NCI-H510A treated with DMSO at 0.1 percent for 48 hours (cell line): ENCODE measurements at regions not wholly inside any gene's neighbourhood (a gene's known extent, or its start where the extent isn't known, plus 50 kb on each side); places are given as distances from the start of the nearest gene placed in this dataset.
"Not testable (repeated sequence)": the region's sequence is repeated elsewhere in the genome, so short reads cannot be mapped to it uniquely, and the experiment has no call there.

ENCODE experiments used
- DNase-seq: peaks from one replicate; lab custom pipeline; 2025; lab: John Stamatoyannopoulos, UW

- DNase-seq = not testable (repeated sequence)
Observed at GRCh38 chr1:149278156-149278555, 174.8 kb upstream of the NBPF9 start.

DNA sequence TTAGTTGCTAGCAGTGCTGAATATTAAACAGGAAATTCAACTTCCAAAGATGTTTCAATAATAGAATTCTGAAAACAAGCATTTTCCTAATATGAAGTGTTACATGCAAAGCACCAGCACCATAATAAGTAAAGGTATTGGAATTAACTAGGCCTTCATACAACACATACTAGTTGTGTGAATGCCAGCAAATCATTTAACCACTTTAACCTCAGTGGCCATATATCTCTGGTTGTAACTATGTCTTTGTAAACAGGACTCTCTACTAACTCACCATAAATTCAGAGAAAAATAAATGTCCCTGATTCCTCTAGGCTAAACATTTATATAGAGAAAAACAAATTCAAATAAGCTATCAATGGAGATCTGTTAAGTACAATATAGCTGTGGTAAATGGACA, 175.7 kb upstream of the NBPF9 start:
- not testable (repeated sequence) for DNase-seq

GRCh38 chr1:149279512-149279911, 176.2 kb upstream of the NBPF9 start:
- not testable (repeated sequence) for DNase-seq

GRCh38 chr1:149284773-149285172, 181.4 kb upstream of the NBPF9 start:
- not testable (repeated sequence) for DNase-seq

- DNase-seq = not testable (repeated sequence)
Observed at GRCh38 chr1:149285205-149285604, 181.9 kb upstream of the NBPF9 start.

- DNase-seq = not testable (repeated sequence)
Observed at GRCh38 chr1:149285638-149286037, 182.3 kb upstream of the NBPF9 start.

- DNase-seq = not testable (repeated sequence)
Observed at GRCh38 chr1:149288580-149288979, 185.2 kb upstream of the NBPF9 start.

- DNase-seq = not testable (repeated sequence)
Observed at GRCh38 chr1:149300478-149301218, 174.2 kb upstream of the NBPF19 start.

DNA sequence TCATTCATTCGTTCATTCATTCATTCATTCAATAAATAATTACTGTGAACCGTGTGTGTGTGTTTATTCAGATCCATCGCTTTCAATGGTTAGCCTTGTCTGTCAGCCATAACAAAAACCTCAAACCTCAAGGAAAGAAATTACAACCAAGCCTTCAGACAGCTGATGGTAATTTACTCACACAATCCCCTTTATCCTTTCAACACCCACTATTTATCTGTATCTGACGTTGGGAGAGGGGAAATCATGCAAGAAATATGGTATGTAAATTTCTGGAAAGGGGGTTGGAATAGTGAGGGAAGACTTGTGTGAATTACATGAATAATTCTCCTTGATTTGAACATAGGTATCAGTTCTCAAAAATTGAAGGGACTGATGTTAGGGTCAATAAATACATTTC, 173.6 kb upstream of the NBPF19 start:
- not testable (repeated sequence) for DNase-seq

DNA sequence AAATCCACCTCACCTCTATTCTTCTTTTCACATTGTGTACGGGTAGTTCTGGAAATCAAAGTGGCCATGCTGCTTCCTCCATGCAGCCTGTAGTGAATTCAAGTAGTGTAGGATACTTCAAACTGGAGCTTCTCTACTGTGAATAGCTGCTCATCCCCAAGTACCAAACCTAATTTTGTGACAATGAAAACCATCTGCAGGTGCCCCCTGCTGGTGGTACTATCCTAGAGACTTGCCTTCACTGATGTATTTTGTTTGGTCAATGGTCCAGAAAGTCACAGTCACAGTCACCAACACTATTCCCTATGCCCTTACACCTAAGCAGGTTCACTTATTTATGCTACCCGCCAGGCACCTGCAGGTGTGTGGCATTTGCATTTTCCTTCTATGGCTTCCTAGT, 170.0 kb upstream of the NBPF19 start:
- not testable (repeated sequence) for DNase-seq

- DNase-seq = not testable (repeated sequence)
Observed at GRCh38 chr1:149307640-149308039, 167.2 kb upstream of the NBPF19 start.

GRCh38 chr1:149314921-149315320, 159.9 kb upstream of the NBPF19 start:
- DNase-seq = not testable (repeated sequence)

GRCh38 chr1:149320971-149321731, 153.7 kb upstream of the NBPF19 start:
- not testable (repeated sequence) for DNase-seq

- DNase-seq = not testable (repeated sequence)
Observed at GRCh38 chr1:149321732-149322016, 153.2 kb upstream of the NBPF19 start.

- DNase-seq = not testable (repeated sequence)
Observed at GRCh38 chr1:149330081-149330335, 144.8 kb upstream of the NBPF19 start.

GRCh38 chr1:149336082-149336481, 138.8 kb upstream of the NBPF19 start:
- not testable (repeated sequence) for DNase-seq

DNA sequence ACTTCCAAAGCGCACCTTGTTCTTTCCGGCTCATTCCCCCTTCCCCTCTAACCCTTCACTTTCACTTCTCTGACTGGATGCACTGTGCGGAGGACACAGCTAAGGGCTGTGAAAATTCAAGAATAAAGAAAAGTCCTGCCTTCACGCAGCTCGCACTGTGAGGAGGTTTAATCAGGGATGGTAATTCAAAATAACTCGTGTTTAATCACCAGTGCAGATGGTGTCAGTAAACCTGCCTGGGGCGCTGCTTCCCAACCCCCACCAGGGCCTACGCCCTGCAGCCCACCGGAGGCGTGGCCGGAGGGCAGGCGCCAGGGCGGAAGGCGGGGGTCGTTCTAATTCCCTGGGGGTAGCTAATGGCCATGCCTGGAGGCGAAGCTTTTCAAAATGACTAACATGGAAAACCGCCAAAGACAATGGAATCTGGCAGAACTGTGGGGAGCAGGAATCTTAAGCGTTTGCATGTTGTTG, 136.6 kb upstream of the NBPF19 start:
- DNase-seq = not testable (repeated sequence)

DNA sequence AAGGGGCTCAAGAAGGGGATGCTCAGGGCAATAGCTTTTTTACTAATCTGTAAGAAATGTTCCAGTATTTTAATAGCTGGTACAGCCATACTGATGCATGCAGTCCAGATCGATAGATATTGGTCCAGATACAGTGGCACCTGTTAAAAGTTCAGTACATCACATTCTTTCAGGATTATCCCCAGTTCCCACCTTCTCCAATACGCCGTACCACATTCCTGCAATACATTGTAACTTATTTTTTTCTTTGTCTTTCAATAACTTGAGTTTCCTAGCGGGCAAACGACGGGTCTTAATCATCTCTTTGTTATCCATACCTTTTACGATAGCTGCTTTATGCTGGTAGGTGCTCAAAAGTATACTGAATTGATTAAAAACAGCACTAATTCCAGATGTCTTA, 136.1 kb upstream of the NBPF19 start:
- DNase-seq = not testable (repeated sequence)

GRCh38 chr1:149349448-149349847, 125.4 kb upstream of the NBPF19 start:
- not testable (repeated sequence) for DNase-seq

- not testable (repeated sequence) for DNase-seq
Observed at GRCh38 chr1:149352205-149352604, 122.6 kb upstream of the NBPF19 start.

DNA sequence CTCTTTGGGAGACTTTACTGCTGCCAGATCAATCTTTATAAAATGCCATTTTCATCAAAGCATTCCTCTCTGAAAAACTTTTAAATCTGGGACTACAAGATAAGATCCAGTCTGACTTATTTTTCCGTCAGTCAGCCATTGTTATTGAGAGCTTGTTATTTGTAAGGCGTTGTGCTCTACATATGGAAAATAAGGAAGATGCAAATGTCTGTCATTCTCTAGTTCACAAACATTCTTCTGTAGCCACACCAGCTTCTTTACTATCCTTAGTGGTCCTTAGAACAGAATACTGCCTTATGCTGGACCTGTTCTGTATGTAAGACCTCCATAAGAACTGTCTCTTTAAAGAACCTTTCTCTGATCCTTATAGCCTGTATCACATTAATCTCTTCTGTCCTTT, 120.3 kb upstream of the NBPF19 start:
- not testable (repeated sequence) for DNase-seq

GRCh38 chr1:149355748-149356147, 119.1 kb upstream of the NBPF19 start:
- not testable (repeated sequence) for DNase-seq

GRCh38 chr1:149356152-149356551, 118.7 kb upstream of the NBPF19 start:
- not testable (repeated sequence) for DNase-seq
